Suppressor macrophage (primary cell): ENCODE measurements at regions not wholly inside any gene's neighbourhood (a gene's known extent, or its start where the extent isn't known, plus 50 kb on each side); places are given as distances from the start of the nearest gene placed in this dataset.

Experiments
- DNase-seq, 4 experiments: peaks; one replicate each; pipeline ENCODE4 v3.0.0-alpha.2; 2020 to 2022

- no peak for DNase-seq
These were observed 50.4 kb upstream of the SERTAD2 start for GRCh38 chr2:64704161-64704560.

GRCh38 chr2:64704996-64705395, 51.3 kb upstream of the SERTAD2 start:
- DNase-seq: no peak

- no peak for DNase-seq
These were observed 53.6 kb upstream of the SERTAD2 start for GRCh38 chr2:64707276-64707675.

GRCh38 chr2:64708829-64709228, 55.1 kb upstream of the SERTAD2 start:
- no peak for DNase-seq

GRCh38 chr2:64711252-64711800, 57.6 kb upstream of the SERTAD2 start:
- peak in 2 of 4 experiments; percentile 16 to 18 for DNase-seq

- no peak for DNase-seq
These were observed 60.0 kb upstream of the SERTAD2 start for GRCh38 chr2:64713686-64714085.

- DNase-seq: no peak
These were observed 62.9 kb upstream of the SERTAD2 start for GRCh38 chr2:64716569-64716968.

- no peak for DNase-seq
These were observed 64.7 kb upstream of the SERTAD2 start for GRCh38 chr2:64718250-64718885.

- peak in 1 of 4 experiments; percentile 31 for DNase-seq
These were observed 67.0 kb upstream of the SERTAD2 start for GRCh38 chr2:64720535-64721319.

- DNase-seq: no peak
These were observed 67.6 kb upstream of the SERTAD2 start for GRCh38 chr2:64721320-64721623.

- no peak for DNase-seq
These were observed 68.8 kb upstream of the SERTAD2 start for GRCh38 chr2:64722291-64723044.

GRCh38 chr2:64727013-64727767, 73.5 kb upstream of the SERTAD2 start:
- DNase-seq: peak; percentile 22 to 67 (median 54)

GRCh38 chr2:64727843-64728463, 74.2 kb upstream of the SERTAD2 start:
- DNase-seq: no peak

GRCh38 chr2:64730551-64731262, 77.0 kb upstream of the SERTAD2 start:
- DNase-seq: peak; percentile 54 to 68 (median 64)

- DNase-seq: no peak
These were observed 77.5 kb upstream of the SERTAD2 start for GRCh38 chr2:64731263-64731643.

- DNase-seq: peak; percentile 81 to 89 (median 84)
These were observed 78.0 kb upstream of the SERTAD2 start for GRCh38 chr2:64731746-64732145.

GRCh38 chr2:64732146-64732545, 78.4 kb upstream of the SERTAD2 start:
- DNase-seq: no peak

GRCh38 chr2:64735504-64735903, 81.8 kb upstream of the SERTAD2 start:
- DNase-seq: no peak

- DNase-seq: no peak
These were observed 83.8 kb upstream of the SERTAD2 start for GRCh38 chr2:64737547-64737946.

- DNase-seq: no peak
These were observed 84.3 kb upstream of the SERTAD2 start for GRCh38 chr2:64738026-64738425.

GRCh38 chr2:64742678-64743077, 89.0 kb upstream of the SERTAD2 start:
- DNase-seq: peak in 2 of 4 experiments; percentile 21 to 38
